Right atrium auricular region (tissue), 2 donors: ENCODE measurements at regions not wholly inside any gene's neighbourhood (a gene's known extent, or its start where the extent isn't known, plus 50 kb on each side); places are given as distances from the start of the nearest gene placed in this dataset.

Experiments
- DNase-seq: peaks from one replicate; pipeline ENCODE4 v3.0.0-alpha.2; 2019; ENCODE audit warnings: low spot score
- H3K27ac ChIP-seq, 2 donors: fragments of 200-600 bp; sonication (generic); 1 replicate in 1 of 2; 2 replicates in 1 of 2; pipeline ENCODE4 v1.5.1; 2016 to 2019
- H3K27me3 ChIP-seq, 2 donors: fragments of 200-600 bp; sonication (generic); one replicate each; pipeline versions ENCODE4 v1.5.1 to v1.6.0; 2017 to 2019
- H3K36me3 ChIP-seq: fragments of 200-600 bp; sonication (generic); one replicate; pipeline ENCODE4 v1.5.1; 2016
- H3K4me1 ChIP-seq, 2 donors: fragments of 200-600 bp; sonication (generic); one replicate each; pipeline versions ENCODE4 v1.5.1 to v1.6.0; 2017 to 2019
- H3K4me3 ChIP-seq, 2 donors: fragments of 200-600 bp; sonication (generic); 1 replicate in 1 of 2; 2 replicates in 1 of 2; pipeline ENCODE4 v1.5.1; 2017 to 2019; ENCODE audit warnings: mild to moderate bottlenecking in 1 of 2, moderate library complexity in 1 of 2
- H3K9me3 ChIP-seq, 2 donors: fragments of 200-600 bp; sonication (generic); one replicate each; pipeline ENCODE4 v1.5.1; 2019
- CTCF ChIP-seq, 2 donors: fragments of 200-600 bp; sonication (generic); IDR thresholded peaks; one replicate each; pipeline ENCODE4 v1.5.1; 2019; ENCODE audit warnings: antibody characterized with exemption in 2 of 2

GRCh38 chr3:89692601-89693000 is 585.2 kb downstream of the EPHA3 start:
- no peak overlapping the region for H3K4me3 ChIP-seq
- no peaks in the 10 kb centered on the region for H3K27me3 ChIP-seq
- DNase-seq = no peak
- no peaks in the 10 kb centered on the region for H3K9me3 ChIP-seq
- no peaks in the 10 kb centered on the region for H3K4me1 ChIP-seq
- TF ChIP-seq CTCF (IDR thresholded peaks at IDR 0.05) = no peak
- H3K27ac ChIP-seq = no peak overlapping the region
- H3K36me3 ChIP-seq = no peaks in the 10 kb centered on the region

- H3K27ac ChIP-seq = no peak overlapping the region
- H3K9me3 ChIP-seq = no peaks in the 10 kb centered on the region
- H3K27me3 ChIP-seq = no peaks in the 10 kb centered on the region
- no peaks in the 10 kb centered on the region for H3K4me1 ChIP-seq
- no peak for TF ChIP-seq CTCF (IDR thresholded peaks at IDR 0.05)
- no peaks in the 10 kb centered on the region for H3K36me3 ChIP-seq
- no peak overlapping the region for H3K4me3 ChIP-seq
- no peak for DNase-seq
These were observed 590.0 kb downstream of the EPHA3 start for GRCh38 chr3:89697321-89697916.

- Histone ChIP-seq H3K9me3 (no peaks in the 10 kb centered on the region), H3K4me3 (no peak overlapping the region), H3K4me1 (no peaks in the 10 kb centered on the region), H3K27me3 (no peaks in the 10 kb centered on the region), H3K36me3 (no peaks in the 10 kb centered on the region), H3K27ac (no peak overlapping the region)
- no peak for TF ChIP-seq CTCF (IDR thresholded peaks at IDR 0.05)
- DNase-seq = no peak
These were observed 590.9 kb downstream of the EPHA3 start for GRCh38 chr3:89698208-89698830.

GRCh38 chr3:89699229-89699628 is 591.8 kb downstream of the EPHA3 start:
- H3K4me1 ChIP-seq = no peaks in the 10 kb centered on the region
- H3K27ac ChIP-seq = no peak overlapping the region
- DNase-seq = no peak
- H3K4me3 ChIP-seq = no peak overlapping the region
- no peak for TF ChIP-seq CTCF (IDR thresholded peaks at IDR 0.05)
- no peaks in the 10 kb centered on the region for H3K27me3 ChIP-seq
- H3K9me3 ChIP-seq = no peaks in the 10 kb centered on the region
- H3K36me3 ChIP-seq = no peaks in the 10 kb centered on the region

- TF ChIP-seq CTCF (IDR thresholded peaks at IDR 0.05) = no peak
- Histone ChIP-seq H3K4me3 (no peak overlapping the region), H3K27me3 (no peaks in the 10 kb centered on the region), H3K9me3 (no peaks in the 10 kb centered on the region), H3K4me1 (no peaks in the 10 kb centered on the region), H3K27ac (no peak overlapping the region), H3K36me3 (no peaks in the 10 kb centered on the region)
- DNase-seq = no peak
These were observed 592.4 kb downstream of the EPHA3 start for GRCh38 chr3:89699771-89700170.

GRCh38 chr3:89702404-89702803 is 595.0 kb downstream of the EPHA3 start:
- Histone ChIP-seq H3K36me3 (no peaks in the 10 kb centered on the region), H3K27me3 (no peaks in the 10 kb centered on the region), H3K27ac (no peak overlapping the region), H3K4me1 (no peaks in the 10 kb centered on the region), H3K9me3 (no peaks in the 10 kb centered on the region), H3K4me3 (no peak overlapping the region)
- no peak for TF ChIP-seq CTCF (IDR thresholded peaks at IDR 0.05)
- no peak for DNase-seq
